OCI-LY7 (cell line): ENCODE measurements at regions not wholly inside any gene's neighbourhood (a gene's known extent, or its start where the extent isn't known, plus 50 kb on each side); places are given as distances from the start of the nearest gene placed in this dataset.

ENCODE experiments used
- BruUV-seq: library from RNA; stranded (reverse); fragments of 400-500 nt; replicated peaks from 2 replicates; lab custom pipeline; 2021; lab: Mats Ljungman, UMichigan
- CTCF ChIA-PET: fragments of 300-600 bp; sonication (Branson Sonifier 250); formaldehyde crosslinking; loops from one replicate; lab custom pipeline; 2022; ENCODE audit warnings: antibody characterized with exemption; ENCODE audit not compliant: unreplicated experiment; lab: Charles Lee
- POLR2A ChIA-PET: fragments of 300-600 bp; sonication (Branson Sonifier 250); formaldehyde crosslinking; loops from one replicate; lab custom pipeline; 2022; ENCODE audit warnings: antibody characterized with exemption; lab: Charles Lee
- DNase-seq: peaks from one replicate; pipeline ENCODE4 v3.0.0-alpha.2; 2015; ENCODE audit warnings: low spot score
- H2AFZ ChIP-seq: fragments of 200-600 bp; sonication (generic), shearing (Covaris generic); 2 replicates; pipeline ENCODE4 v1.6.1; 2014; ENCODE audit warnings: mild to moderate bottlenecking, antibody characterized with exemption, low read length, moderate library complexity
- H3K27ac ChIP-seq: fragments of 200-600 bp; sonication (generic); 2 replicates; pipeline ENCODE4 v1.5.1; 2014; ENCODE audit warnings: mixed run types, low read depth, mild to moderate bottlenecking, moderate library complexity, low read length, inconsistent platforms; ENCODE audit not compliant: poor library complexity, severe bottlenecking
- H3K36me3 ChIP-seq: fragments of 200-600 bp; sonication (generic); 2 replicates; pipeline ENCODE4 v1.6.1; 2014; ENCODE audit warnings: mild to moderate bottlenecking, antibody characterized with exemption, low read length, moderate library complexity, mixed read lengths; ENCODE audit not compliant: insufficient read depth
- H3K4me1 ChIP-seq: fragments of 200-600 bp; sonication (generic); 2 replicates; pipeline ENCODE4 v1.5.1; 2014; ENCODE audit warnings: mild to moderate bottlenecking, low read length; ENCODE audit not compliant: insufficient read depth, poor library complexity, severe bottlenecking
- H3K4me2 ChIP-seq: fragments of 200-600 bp; sonication (generic); 2 replicates; pipeline ENCODE4 v1.6.1; 2014; ENCODE audit warnings: mild to moderate bottlenecking, low read length
- H3K4me3 ChIP-seq: fragments of 200-600 bp; sonication (generic); 2 replicates; pipeline ENCODE4 v1.5.1; 2014; ENCODE audit warnings: mild to moderate bottlenecking, low read depth, low read length; ENCODE audit not compliant: poor library complexity, severe bottlenecking
- H3K79me2 ChIP-seq: fragments of 200-600 bp; sonication (generic); 2 replicates; pipeline ENCODE4 v1.6.1; 2016; ENCODE audit warnings: low read depth, mild to moderate bottlenecking, low read length, moderate library complexity, mixed read lengths; ENCODE audit not compliant: insufficient read depth
- H3K9me2 ChIP-seq: fragments of 200-600 bp; sonication (generic); 2 replicates; pipeline ENCODE4 v1.6.1; 2016; ENCODE audit warnings: mild to moderate bottlenecking, low read length, mixed read lengths; ENCODE audit not compliant: insufficient read depth
- H3K9me3 ChIP-seq: fragments of 200-600 bp; sonication (generic); 2 replicates; pipeline ENCODE4 v1.6.1; 2014; ENCODE audit warnings: mild to moderate bottlenecking, mixed run types, low read length, mixed read lengths
- H4K20me1 ChIP-seq: fragments of 200-600 bp; sonication (generic); 2 replicates; pipeline ENCODE4 v1.6.1; 2014; ENCODE audit warnings: mild to moderate bottlenecking, antibody characterized with exemption, low read length, moderate library complexity, mixed read lengths; ENCODE audit not compliant: insufficient read depth
- EZH2phosphoT487 ChIP-seq: fragments of 200-600 bp; sonication (generic); IDR thresholded peaks from 2 replicates; pipeline ENCODE4 v1.6.1; 2018; ENCODE audit warnings: low read depth, borderline replicate concordance, mild to moderate bottlenecking, mixed run types, antibody characterized with exemption, low read length, moderate library complexity, mixed read lengths
- intact Hi-C: fragments of 100-400 bp; cut with micrococcal nuclease; formaldehyde crosslinking; loops from one replicate; pipeline ENCODE4 v1.10.0; 2022; ENCODE audit not compliant: unreplicated experiment
- TF ChIP-seq, protein P1 (sequence below): fragments of 200-600 bp; sonication (generic); conservative IDR thresholded peaks from 2 replicates; pipeline ENCODE4 v1.5.1; 2014; ENCODE audit warnings: mild to moderate bottlenecking, antibody characterized with exemption, low read length, moderate library complexity, mixed read lengths

GRCh38 chr7:34453150-34453549 lies 204.9 kb upstream of the NPSR1 start:
- CTCF ChIA-PET = no interaction called here

GRCh38 chr7:34454381-34454780 lies 203.6 kb upstream of the NPSR1 start:
- no peaks in the 10 kb centered on the region for H3K4me1 ChIP-seq
- POLR2A ChIA-PET = no interaction called here
- H3K27ac ChIP-seq = no peak overlapping the region
- H3K4me3 ChIP-seq = no peak overlapping the region
- no peaks in the 10 kb centered on the region for H3K9me3 ChIP-seq
- no peaks in the 10 kb centered on the region for H3K9me2 ChIP-seq
- no TSS peak for BruUV-seq
- no peaks in the 10 kb centered on the region for H3K36me3 ChIP-seq
- intact Hi-C loops = no loop called here
- CTCF ChIA-PET = no interaction called here
- TF ChIP-seq, protein P1, sequence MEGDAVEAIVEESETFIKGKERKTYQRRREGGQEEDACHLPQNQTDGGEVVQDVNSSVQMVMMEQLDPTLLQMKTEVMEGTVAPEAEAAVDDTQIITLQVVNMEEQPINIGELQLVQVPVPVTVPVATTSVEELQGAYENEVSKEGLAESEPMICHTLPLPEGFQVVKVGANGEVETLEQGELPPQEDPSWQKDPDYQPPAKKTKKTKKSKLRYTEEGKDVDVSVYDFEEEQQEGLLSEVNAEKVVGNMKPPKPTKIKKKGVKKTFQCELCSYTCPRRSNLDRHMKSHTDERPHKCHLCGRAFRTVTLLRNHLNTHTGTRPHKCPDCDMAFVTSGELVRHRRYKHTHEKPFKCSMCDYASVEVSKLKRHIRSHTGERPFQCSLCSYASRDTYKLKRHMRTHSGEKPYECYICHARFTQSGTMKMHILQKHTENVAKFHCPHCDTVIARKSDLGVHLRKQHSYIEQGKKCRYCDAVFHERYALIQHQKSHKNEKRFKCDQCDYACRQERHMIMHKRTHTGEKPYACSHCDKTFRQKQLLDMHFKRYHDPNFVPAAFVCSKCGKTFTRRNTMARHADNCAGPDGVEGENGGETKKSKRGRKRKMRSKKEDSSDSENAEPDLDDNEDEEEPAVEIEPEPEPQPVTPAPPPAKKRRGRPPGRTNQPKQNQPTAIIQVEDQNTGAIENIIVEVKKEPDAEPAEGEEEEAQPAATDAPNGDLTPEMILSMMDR = no peak
- no peak for TF ChIP-seq EZH2phosphoT487
- no peak for DNase-seq
- H2AFZ ChIP-seq = no peak overlapping the region
- no peaks in the 10 kb centered on the region for H4K20me1 ChIP-seq
- no peak overlapping the region for H3K4me2 ChIP-seq
- H3K79me2 ChIP-seq = no peaks in the 10 kb centered on the region

More at GRCh38 chr7:34453150-34453549, 204.9 kb upstream of the NPSR1 start:
- Histone ChIP-seq H3K36me3 (no peaks in the 10 kb centered on the region), H3K9me2 (no peaks in the 10 kb centered on the region), H3K4me2 (no peak overlapping the region), H3K9me3 (no peaks in the 10 kb centered on the region), H4K20me1 (no peaks in the 10 kb centered on the region), H3K4me1 (no peaks in the 10 kb centered on the region), H3K27ac (no peak overlapping the region), H2AFZ (no peak overlapping the region), H3K4me3 (no peak overlapping the region), H3K79me2 (no peaks in the 10 kb centered on the region)
- intact Hi-C loops = no loop called here
- POLR2A ChIA-PET = no interaction called here
- TF ChIP-seq, protein P1 = no peak
- TF ChIP-seq EZH2phosphoT487 = no peak
- BruUV-seq = no TSS peak
- no peak for DNase-seq

DNA sequence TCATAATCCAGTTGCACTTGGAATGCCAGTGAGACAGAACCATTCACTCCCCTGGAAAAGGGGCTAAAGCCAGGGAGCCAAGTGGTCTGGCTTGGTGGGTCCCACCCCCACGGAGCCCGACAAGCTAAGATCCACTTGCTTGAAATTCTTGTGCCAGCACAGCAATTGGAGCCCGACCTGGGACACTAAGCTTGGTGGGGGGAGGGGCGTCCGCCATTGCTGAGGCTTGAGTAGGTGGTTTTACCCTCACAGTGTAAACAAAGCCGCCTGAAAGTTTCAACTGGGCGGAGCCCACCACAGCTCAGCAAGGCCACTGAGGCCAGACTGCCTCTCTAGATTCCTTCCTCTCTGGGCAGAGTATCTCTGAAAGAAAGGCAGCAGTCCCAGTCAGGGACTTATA lies 200.7 kb upstream of the NPSR1 start:
- CTCF ChIA-PET = no interaction called here

More for the DNA sequence above, 200.7 kb upstream of the NPSR1 start:
- no peaks in the 10 kb centered on the region for H3K36me3 ChIP-seq
- H4K20me1 ChIP-seq = no peaks in the 10 kb centered on the region
- no peak overlapping the region for H3K4me3 ChIP-seq
- H2AFZ ChIP-seq = no peak overlapping the region
- intact Hi-C loops = no loop called here
- no peak for DNase-seq
- BruUV-seq = no TSS peak
- POLR2A ChIA-PET = no interaction called here
- TF ChIP-seq, protein P1 = no peak
- no peak for TF ChIP-seq EZH2phosphoT487
- H3K79me2 ChIP-seq = no peaks in the 10 kb centered on the region
- no peaks in the 10 kb centered on the region for H3K9me2 ChIP-seq
- no peaks in the 10 kb centered on the region for H3K4me1 ChIP-seq
- no peak overlapping the region for H3K4me2 ChIP-seq
- H3K27ac ChIP-seq = no peak overlapping the region
- H3K9me3 ChIP-seq = no peaks in the 10 kb centered on the region
